NCI-H345 treated with DMSO at 0.1 percent for 48 hours (cell line): ENCODE measurements at regions not wholly inside any gene's neighbourhood (a gene's known extent, or its start where the extent isn't known, plus 50 kb on each side); places are given as distances from the start of the nearest gene placed in this dataset.
"Not testable (repeated sequence)": the region's sequence is repeated elsewhere in the genome, so short reads cannot be mapped to it uniquely, and the experiment has no call there.

Experiments used
- DNase-seq: peaks from one replicate; lab custom pipeline; 2025; ENCODE audit not compliant: unreplicated experiment; lab: John Stamatoyannopoulos, UW

DNA sequence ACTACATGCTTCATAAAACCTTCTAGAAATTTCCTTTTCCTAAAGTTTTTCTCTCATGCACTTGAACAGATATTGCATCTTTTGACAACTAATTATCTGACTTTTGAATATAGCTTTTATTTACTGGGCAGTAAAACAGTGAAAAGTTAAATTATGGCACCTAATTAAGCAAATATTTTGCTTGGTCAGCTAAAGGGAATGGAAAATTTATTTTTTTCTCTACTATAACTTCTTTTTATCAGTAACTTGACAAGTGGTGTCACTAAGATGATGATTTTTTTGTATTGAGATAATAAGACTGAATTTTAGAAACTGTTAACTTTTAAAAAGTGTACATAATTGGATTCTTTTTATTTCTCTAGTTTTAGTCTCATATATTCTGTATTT is 351.6 kb downstream of the PIK3C3 start:
- DNase-seq = no peak

DNA sequence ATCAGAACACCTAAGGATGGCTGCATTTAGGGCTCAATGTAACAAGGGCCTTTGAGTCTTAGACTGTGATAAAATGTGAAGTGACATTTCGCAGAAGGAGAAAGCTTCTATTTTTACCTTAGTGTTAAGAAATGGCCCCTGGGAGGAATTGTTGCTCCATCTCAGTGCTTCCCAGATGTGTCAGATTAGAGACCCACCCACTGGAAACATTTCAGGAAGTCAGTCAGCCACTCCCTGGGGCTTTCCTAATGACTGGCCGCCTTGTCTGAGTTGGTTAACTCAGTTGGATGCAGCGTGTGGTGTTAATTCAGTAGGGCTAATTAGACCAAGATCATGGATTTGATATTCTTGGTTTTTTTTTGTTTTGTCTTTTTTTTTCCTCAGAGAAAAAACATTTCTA is 355.9 kb downstream of the PIK3C3 start:
- DNase-seq = no peak

- no peak for DNase-seq
Observed at GRCh38 chr18:42326752-42327151, 371.7 kb downstream of the PIK3C3 start.

- DNase-seq = no peak
Observed at GRCh38 chr18:42328931-42329330, 373.9 kb downstream of the PIK3C3 start.

DNA sequence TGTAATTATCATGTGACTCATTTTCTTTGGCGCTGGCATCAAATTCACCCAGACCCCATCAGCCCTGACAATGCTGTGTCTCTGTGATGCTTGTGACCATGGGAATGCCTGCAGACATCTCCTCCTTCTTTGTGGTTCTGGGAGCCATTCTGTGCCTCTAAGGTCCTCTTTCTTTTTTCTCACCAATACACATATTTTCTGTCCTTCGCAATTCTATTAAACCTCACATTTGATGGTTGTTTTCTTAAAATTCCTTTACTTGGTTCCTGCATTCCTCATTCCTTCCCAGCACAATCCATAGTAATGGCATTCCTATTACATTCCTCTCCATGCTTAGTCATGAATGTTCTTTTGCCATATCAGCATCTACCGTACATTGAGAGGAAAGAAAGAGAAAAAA is 375.3 kb downstream of the PIK3C3 start:
- no peak for DNase-seq

DNA sequence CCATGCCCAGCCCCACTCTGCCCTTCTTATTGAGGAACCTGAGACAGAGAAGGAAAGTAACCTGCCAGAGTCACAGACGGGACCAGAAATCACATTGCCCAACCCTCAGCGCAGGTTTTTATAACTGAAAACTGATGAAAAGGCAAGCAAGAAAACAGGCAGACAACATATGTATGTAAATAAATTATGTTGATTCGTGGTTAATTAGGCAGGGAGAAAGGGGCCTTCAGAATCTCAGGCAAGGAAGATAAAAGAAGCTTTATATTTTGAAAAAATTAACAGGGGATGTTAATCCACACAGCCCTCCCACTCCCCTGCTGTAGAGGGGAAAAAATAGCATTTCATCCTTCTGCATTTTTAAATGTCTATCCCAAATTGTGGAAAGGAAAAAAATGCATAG is 378.5 kb downstream of the PIK3C3 start:
- no peak for DNase-seq

GRCh38 chr18:42334931-42335330 is 379.9 kb downstream of the PIK3C3 start:
- no peak for DNase-seq

DNA sequence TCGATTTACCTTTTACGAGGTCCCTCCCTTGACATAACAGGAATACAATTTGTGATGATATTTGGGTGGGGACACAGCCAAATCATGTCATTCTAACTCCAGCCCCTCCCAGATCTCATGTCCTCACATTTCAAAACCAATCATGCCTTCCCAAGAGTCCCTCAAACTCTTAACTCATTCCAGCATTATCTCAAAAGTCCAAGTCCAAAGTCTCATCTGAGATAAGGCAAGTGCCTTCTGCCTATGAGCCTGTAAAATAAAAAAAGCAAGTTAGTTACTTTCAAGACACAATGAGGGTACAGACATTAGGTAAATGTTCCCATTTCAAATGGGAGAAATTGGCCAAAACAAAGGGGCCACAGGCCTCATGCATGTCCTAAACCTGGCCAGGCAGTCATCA is 381.1 kb downstream of the PIK3C3 start:
- no peak for DNase-seq

DNA sequence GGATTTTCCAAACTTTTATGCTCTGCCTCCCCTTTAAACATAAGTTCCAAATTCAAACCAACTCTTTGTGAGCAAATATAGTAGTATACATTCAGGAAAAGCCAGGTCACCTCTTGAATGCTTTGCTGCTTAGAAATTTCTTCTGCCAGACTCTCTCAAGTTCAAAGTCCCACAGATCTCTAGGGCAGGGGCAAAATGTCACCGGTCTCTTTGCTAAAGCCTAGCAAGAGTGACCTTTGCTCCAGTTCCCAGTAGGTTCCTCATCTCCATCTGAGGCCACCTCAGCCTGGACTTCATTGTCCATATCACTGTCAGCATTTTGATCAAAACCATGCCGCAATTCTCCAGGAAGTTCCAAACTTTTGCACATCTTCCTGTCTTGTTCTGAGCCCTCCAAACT is 382.3 kb downstream of the PIK3C3 start:
- DNase-seq = not testable (repeated sequence)

DNA sequence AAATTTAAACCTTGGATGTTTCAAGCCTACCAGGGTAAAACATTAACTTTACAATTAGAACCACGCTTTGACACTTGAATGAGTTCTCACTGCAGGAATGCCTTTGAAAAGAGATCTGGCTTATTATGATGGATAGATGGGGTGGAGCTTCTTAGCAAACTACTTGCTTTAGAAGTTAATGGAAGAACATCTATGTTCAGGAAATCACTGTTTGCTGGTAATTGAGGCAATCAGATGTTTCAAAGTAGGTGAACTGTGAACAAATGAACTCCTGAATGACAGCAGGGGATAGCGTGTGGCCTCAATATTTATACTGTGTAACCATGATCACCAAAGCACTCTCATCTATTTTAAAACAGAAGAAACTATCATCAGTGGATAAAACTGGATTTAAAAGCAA is 383.6 kb downstream of the PIK3C3 start:
- DNase-seq = no peak

- no peak for DNase-seq
Observed at GRCh38 chr18:42339372-42339771, 384.3 kb downstream of the PIK3C3 start.

DNA sequence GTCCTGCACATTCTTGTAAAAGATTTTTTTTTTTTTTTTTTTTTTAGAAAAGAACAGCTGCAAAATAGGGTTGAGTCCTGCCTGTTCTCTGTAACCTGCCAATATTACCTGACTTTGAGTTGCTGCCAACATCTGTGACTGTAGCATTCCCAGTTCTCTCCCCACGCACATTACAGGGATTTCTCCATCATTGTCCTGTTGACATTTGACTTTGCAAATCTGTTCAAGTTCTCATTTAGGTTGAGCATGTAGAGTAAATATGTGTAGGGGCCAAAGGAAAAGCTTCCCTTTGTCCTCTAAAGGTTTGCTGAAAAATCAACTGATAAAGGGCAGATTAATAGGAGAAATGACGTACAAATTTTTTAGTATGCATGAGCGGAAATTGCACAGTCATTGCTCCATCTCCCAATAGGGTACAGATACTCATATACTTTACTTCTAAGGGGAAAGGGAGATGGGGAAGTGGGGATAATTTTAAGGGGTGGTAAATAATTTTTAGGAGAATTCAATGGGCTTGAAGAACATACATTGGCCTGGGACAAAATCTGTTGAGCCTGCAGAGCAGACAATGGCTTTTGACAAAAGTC is 385.5 kb downstream of the PIK3C3 start:
- no peak for DNase-seq

DNA sequence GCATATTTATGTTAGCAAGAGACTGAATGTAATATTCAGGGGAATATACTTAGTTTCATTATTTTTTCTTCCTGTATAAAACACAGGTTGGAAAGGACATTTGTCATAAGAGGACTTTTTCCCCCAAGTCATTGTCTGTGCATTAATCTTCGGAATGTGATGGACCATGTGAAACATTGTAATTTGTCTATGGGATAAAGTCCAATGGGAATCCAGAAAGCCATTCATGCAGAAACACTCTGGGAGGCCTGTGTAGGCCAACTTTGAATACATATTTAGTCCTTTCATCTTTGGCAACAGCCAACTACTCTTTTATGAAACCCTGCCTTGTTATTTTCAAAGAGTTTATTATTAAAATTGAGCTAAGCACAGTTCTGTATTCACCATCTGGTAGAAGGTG is 386.4 kb downstream of the PIK3C3 start:
- no peak for DNase-seq

DNA sequence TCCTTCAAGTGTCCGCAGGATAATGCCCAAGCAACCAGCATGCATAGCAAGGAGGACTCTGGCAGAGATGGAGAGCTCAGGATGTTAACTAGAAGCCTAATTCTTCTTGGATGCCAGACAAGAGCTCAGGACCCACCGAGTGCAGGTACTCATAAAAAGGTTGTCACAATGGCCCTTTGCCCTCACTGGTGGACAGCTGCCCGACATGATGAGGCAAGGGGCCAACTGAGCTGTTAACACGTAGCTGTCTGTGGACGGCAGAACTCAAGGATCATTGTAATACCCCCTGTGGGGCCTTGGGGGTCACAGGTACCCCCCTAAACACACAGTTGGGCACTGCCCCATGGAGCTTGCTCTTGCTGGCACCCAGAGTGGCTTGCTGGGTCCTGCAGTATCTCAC is 393.7 kb downstream of the PIK3C3 start:
- DNase-seq = no peak

DNA sequence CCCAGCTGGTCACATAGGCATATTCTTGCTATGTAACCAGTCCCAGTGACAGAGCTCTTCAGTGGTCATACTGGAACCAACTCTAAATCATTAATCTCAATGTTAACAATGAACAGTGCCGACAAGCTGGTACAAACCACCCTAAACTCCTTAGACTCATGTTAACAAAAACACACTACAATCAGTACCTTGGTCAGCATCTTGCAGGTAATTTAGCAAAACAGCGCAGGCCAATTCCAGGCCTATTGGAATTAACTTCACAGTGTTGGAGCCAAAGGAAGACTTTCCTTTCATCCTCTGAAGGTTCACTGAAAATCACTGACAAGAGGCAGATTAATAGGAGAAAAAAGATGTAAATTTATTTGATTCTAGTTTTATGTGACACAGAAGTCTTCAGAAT is 396.4 kb downstream of the PIK3C3 start:
- DNase-seq = no peak

DNA sequence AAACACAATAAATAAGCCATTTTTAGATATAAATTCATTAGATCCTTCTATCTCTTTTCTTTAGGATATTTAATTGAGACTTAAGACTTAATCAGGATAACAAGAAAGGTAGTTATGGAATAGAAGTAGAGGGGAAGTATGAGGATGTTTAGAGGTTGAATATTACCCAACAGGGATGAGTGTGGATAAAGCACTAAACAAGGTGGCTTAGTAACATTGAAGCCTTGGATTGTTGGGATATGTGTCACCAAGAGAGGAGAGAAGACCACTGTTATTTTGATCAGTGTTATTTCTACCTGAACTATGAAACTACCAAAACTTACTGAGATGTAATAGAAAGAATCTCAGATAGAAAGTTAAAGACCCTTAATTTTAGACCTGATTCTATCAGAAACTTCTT is 405.7 kb downstream of the PIK3C3 start:
- no peak for DNase-seq

- DNase-seq = no peak
Observed at GRCh38 chr18:42363446-42364441, 408.7 kb downstream of the PIK3C3 start.

DNA sequence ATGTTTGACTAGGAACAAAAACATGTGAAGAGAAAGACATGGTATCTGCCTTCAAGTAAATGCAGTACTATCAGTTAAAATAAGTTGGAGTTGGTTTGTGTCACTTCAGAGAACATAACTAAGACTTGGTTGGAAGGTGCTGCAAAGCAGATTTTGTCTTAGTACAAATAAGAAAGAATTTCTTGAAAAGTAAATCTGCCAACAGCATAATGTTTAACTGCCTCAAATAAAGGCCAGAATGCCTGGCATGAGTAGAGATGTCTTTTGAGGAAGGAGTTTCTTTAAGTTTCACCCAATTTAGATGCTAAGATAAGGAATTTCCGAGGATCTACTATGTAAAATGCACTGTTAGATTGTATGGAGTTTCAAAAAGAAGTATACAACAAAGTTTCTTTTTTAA is 409.7 kb downstream of the PIK3C3 start:
- no peak for DNase-seq

DNA sequence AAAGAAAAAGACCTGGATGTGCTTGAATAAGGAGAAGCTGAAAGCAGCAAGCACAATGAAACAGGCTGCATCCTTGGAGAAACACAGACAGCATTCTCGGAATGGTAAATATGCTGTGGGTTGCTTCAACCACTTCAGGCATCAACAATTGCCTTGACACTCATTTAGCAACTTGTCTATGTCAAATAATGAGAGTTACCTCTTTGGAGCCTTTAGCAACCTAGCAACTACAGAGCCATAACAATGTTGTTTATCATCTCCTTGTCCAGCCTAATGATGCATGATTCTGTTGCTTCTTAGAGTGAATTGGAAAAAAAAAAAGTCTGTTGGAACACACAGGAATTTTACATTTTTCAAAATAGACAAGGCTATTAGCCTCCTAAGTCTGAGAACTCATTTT is 410.6 kb downstream of the PIK3C3 start:
- no peak for DNase-seq

DNA sequence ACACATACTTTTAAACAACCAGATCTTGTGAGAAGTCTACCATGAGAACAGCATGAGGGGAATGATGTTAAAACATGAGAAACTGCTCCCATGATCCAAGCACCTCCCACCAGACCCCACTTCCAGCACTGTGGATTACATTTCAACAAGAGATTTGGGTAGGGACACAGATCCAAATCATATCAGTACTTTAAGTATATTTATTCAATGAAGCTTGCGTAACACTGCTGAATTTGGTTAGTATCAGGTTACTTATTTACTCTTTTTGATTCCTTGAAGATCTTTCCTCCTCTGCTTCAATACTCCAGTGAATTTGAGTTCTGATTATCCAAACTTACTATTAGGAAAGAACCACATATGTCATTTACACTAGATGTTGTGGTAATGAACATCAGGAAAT is 418.6 kb downstream of the PIK3C3 start:
- no peak for DNase-seq

DNA sequence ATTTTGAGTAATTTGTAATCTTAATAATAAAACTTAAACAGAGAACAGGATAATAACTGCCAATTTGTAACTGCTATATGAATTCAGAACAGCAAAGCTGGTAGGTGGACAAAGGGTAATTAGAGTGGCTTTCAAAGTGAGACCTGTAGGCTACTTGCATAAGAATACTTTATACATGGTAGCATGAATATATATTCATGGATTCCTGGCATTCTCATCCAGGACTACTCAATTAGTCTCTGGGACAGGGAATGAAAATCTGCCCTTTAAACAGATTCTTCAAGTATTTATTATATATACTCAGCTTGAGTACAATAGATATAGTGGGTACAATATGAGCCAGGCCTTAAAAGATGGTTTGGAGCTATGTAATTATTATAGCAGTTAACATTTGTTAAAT is 419.9 kb downstream of the PIK3C3 start:
- DNase-seq = no peak

GRCh38 chr18:42378854-42379253 is 423.8 kb downstream of the PIK3C3 start:
- DNase-seq = not testable (repeated sequence)

DNA sequence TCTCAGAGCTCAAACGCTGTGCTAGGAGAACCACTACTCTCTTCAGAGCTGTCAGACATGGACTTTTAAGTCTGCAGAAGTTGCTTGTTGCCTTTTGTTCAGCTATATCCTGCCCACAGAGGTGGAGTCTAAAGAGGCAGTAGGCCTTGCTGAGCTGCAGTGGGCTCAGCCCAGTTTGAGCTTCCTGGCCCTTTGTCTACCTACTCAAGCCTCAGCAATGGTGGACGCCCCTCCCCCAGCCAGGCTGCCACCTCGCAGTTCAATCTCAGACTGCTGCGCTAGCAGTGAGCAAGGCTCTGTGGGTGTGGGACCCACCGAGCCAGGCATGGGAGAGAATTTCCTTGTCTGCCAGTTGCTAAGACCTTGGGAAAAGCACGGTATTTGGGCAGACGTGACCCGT is 426.2 kb downstream of the PIK3C3 start:
- DNase-seq = not testable (repeated sequence)
